H1 (cell line): ENCODE measurements at regions not wholly inside any gene's neighbourhood (a gene's known extent, or its start where the extent isn't known, plus 50 kb on each side); places are given as distances from the start of the nearest gene placed in this dataset.

Source experiments
- ASH2L ChIP-seq: fragments of 200-600, 300-600 bp; sonication (generic); IDR thresholded peaks from one replicate; pipeline ENCODE4 v1.7.1; 2017; ENCODE audit warnings: low read length
- EGR1 ChIP-seq: IDR thresholded peaks from 2 replicates; pipeline ENCODE4 v1.6.1; 2011; ENCODE audit warnings: low read depth, low read length, borderline replicate concordance
- EP300 ChIP-seq, 2 experiments: IDR thresholded peaks; 1 replicate in 1 of 2; 2 replicates in 1 of 2; pipeline ENCODE4 v1.6.1; 2011 to 2012; ENCODE audit warnings: low read depth in 2 of 2, low read length in 2 of 2, mild to moderate bottlenecking in 2 of 2, borderline replicate concordance in 1 of 2, inconsistent platforms in 1 of 2, moderate library complexity in 1 of 2
- GABPA ChIP-seq: IDR thresholded peaks from 2 replicates; pipeline ENCODE4 v1.6.1; 2011; ENCODE audit warnings: mild to moderate bottlenecking, low read length, moderate library complexity, borderline replicate concordance; ENCODE audit not compliant: insufficient read depth
- JUND ChIP-seq: IDR thresholded peaks from 2 replicates; pipeline ENCODE4 v1.6.1; 2011; ENCODE audit warnings: mild to moderate bottlenecking, improper control_type of control experiment, low read length
- KDM5A ChIP-seq: fragments of 200-600 bp; IDR thresholded peaks from 2 replicates; pipeline ENCODE4 v1.7.1; 2012; ENCODE audit warnings: mild to moderate bottlenecking, low read length, inconsistent platforms, mixed read lengths
- RXRA ChIP-seq: IDR thresholded peaks from 2 replicates; pipeline ENCODE4 v1.6.1; 2011; ENCODE audit warnings: low read depth, mild to moderate bottlenecking, low read length, moderate library complexity; ENCODE audit not compliant: insufficient read depth
- SIX5 ChIP-seq: IDR thresholded peaks from 2 replicates; pipeline ENCODE4 v1.6.1; 2011; ENCODE audit warnings: mild to moderate bottlenecking, low read depth, low read length
- SP4 ChIP-seq: IDR thresholded peaks from 2 replicates; pipeline ENCODE4 v1.6.1; 2012; ENCODE audit warnings: low read length, inconsistent platforms
- TAF7 ChIP-seq: optimal IDR thresholded peaks from 2 replicates; pipeline ENCODE3; 2011; ENCODE audit warnings: low read depth, mild to moderate bottlenecking, inconsistent platforms, low read length, moderate library complexity, borderline replicate concordance
- TF ChIP-seq, protein P1 (sequence below): fragments of 300-600 bp; sonication (generic); IDR thresholded peaks from 2 replicates; pipeline ENCODE4 v1.7.1; 2012; ENCODE audit warnings: low read length, moderate library complexity, mild to moderate bottlenecking, inconsistent platforms; ENCODE audit not compliant: insufficient replicate concordance

DNA sequence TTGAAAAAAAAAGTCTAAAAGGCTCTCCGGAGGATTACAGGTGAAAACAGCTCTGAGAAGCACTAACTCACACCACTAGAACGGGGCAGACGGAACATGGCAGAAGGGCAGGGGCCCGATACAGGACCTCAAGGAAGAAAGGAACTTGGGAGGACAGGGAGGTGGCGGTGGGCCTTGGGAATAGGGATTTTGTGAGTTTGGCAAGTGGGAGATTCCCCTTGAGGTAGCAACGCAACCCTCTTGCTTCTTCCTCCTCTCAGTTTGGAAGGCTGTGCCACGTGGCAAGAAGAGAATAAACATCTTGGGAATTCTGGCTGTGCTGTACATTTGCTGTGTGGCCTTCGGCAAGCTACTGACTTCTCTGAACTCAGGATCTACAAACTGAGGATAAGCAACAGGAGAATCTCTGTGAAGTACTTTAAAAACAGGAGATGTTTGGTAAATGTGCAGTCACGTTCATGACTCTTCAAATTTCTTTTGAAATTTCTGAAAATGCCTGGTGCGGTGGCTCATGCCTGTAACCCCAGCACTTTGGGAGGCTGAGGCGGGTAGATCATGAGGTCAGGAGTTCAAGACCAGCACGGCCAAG, 220.8 kb downstream of the BCAS1 start (continued):
- TF ChIP-seq, protein P1, sequence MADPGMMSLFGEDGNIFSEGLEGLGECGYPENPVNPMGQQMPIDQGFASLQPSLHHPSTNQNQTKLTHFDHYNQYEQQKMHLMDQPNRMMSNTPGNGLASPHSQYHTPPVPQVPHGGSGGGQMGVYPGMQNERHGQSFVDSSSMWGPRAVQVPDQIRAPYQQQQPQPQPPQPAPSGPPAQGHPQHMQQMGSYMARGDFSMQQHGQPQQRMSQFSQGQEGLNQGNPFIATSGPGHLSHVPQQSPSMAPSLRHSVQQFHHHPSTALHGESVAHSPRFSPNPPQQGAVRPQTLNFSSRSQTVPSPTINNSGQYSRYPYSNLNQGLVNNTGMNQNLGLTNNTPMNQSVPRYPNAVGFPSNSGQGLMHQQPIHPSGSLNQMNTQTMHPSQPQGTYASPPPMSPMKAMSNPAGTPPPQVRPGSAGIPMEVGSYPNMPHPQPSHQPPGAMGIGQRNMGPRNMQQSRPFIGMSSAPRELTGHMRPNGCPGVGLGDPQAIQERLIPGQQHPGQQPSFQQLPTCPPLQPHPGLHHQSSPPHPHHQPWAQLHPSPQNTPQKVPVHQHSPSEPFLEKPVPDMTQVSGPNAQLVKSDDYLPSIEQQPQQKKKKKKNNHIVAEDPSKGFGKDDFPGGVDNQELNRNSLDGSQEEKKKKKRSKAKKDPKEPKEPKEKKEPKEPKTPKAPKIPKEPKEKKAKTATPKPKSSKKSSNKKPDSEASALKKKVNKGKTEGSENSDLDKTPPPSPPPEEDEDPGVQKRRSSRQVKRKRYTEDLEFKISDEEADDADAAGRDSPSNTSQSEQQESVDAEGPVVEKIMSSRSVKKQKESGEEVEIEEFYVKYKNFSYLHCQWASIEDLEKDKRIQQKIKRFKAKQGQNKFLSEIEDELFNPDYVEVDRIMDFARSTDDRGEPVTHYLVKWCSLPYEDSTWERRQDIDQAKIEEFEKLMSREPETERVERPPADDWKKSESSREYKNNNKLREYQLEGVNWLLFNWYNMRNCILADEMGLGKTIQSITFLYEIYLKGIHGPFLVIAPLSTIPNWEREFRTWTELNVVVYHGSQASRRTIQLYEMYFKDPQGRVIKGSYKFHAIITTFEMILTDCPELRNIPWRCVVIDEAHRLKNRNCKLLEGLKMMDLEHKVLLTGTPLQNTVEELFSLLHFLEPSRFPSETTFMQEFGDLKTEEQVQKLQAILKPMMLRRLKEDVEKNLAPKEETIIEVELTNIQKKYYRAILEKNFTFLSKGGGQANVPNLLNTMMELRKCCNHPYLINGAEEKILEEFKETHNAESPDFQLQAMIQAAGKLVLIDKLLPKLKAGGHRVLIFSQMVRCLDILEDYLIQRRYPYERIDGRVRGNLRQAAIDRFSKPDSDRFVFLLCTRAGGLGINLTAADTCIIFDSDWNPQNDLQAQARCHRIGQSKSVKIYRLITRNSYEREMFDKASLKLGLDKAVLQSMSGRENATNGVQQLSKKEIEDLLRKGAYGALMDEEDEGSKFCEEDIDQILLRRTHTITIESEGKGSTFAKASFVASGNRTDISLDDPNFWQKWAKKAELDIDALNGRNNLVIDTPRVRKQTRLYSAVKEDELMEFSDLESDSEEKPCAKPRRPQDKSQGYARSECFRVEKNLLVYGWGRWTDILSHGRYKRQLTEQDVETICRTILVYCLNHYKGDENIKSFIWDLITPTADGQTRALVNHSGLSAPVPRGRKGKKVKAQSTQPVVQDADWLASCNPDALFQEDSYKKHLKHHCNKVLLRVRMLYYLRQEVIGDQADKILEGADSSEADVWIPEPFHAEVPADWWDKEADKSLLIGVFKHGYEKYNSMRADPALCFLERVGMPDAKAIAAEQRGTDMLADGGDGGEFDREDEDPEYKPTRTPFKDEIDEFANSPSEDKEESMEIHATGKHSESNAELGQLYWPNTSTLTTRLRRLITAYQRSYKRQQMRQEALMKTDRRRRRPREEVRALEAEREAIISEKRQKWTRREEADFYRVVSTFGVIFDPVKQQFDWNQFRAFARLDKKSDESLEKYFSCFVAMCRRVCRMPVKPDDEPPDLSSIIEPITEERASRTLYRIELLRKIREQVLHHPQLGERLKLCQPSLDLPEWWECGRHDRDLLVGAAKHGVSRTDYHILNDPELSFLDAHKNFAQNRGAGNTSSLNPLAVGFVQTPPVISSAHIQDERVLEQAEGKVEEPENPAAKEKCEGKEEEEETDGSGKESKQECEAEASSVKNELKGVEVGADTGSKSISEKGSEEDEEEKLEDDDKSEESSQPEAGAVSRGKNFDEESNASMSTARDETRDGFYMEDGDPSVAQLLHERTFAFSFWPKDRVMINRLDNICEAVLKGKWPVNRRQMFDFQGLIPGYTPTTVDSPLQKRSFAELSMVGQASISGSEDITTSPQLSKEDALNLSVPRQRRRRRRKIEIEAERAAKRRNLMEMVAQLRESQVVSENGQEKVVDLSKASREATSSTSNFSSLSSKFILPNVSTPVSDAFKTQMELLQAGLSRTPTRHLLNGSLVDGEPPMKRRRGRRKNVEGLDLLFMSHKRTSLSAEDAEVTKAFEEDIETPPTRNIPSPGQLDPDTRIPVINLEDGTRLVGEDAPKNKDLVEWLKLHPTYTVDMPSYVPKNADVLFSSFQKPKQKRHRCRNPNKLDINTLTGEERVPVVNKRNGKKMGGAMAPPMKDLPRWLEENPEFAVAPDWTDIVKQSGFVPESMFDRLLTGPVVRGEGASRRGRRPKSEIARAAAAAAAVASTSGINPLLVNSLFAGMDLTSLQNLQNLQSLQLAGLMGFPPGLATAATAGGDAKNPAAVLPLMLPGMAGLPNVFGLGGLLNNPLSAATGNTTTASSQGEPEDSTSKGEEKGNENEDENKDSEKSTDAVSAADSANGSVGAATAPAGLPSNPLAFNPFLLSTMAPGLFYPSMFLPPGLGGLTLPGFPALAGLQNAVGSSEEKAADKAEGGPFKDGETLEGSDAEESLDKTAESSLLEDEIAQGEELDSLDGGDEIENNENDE, result no peak
- TF ChIP-seq GABPA (no peak), JUND (no peak), ASH2L (no peak), EP300 (IDR thresholded peaks at IDR 0.05; ENCODE audit: borderline replicate concordance in 1 of 2, low read depth in 2 of 2, low read length in 2 of 2) (no peak), TAF7 (no peak), KDM5A (no peak), SIX5 (no peak), EGR1 (no peak), SP4 (no peak), RXRA (no peak)
